ENCODE measurements at regions not wholly inside any gene's neighbourhood (a gene's known extent, or its start where the extent isn't known, plus 50 kb on each side); places are given as distances from the start of the nearest gene placed in this dataset.

- no peak for DNase-seq
Observed at GRCh38 chr2:128559533-128560515, 241.2 kb upstream of the HS6ST1 start.

GRCh38 chr2:128560718-128561117 lies 242.1 kb upstream of the HS6ST1 start:
- DNase-seq, result no peak

- no peak for DNase-seq
Observed at GRCh38 chr2:128562471-128563347, 244.0 kb upstream of the HS6ST1 start.

- DNase-seq, result no peak
Observed at GRCh38 chr2:128563348-128563687, 244.7 kb upstream of the HS6ST1 start.

DNA sequence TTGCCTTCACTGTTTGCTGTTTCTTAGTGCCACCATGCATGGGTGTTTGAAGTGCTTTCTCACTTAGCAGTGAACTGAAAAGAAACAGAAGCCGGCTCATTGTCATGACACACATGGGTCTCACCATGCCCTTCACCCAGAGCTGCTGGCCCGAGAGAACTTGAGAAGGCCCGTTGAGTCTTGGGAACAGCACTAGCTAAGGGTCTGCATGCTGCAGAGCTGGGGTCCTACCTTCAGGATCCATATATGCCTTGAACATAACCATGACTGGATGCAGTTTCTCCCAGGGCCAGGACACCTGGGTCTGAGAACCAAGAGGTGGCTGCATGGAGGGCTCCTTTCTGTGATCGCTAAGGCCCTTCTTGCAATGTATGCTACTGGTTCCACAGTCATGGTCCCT lies 245.5 kb upstream of the HS6ST1 start:
- no peak for DNase-seq

DNA sequence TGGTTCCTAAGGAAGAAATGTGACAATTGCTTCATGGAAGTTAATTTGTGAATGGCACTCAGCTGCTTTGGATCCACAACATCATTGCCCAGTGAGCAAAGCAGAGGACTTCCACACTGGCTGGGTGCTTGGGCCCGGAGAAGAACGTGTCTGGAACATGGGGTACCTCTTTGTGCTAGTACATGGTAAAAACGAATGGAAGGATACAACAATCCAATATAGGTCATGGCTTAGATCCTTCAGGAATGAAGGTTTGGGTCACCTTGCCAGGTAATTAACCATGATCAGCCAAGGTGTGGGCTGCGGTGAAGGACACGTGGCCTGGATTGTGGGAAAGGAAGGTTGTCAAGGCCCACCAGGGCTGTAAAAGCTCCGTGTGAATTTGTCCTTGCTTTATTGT lies 245.9 kb upstream of the HS6ST1 start:
- DNase-seq, result no peak

DNA sequence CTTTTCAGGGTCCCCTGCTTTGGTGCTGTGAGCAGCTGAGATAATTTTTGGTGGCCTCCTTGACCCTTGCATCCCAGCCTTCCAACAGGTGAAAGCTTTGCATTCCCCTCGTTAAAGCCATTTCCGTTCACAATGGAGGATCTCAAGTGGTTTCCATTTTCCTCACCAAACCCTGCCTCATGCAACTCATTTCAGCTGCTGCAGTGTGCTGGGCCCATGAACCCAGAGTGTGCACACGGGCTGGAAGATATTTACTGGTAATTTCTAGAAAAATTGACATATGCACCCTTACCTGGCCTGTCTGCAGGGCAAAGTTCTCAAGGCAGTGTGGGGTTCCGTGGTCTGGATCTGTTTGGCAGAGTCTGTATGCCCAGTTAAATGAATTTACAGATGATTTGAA lies 246.8 kb upstream of the HS6ST1 start:
- DNase-seq, result no peak

DNA sequence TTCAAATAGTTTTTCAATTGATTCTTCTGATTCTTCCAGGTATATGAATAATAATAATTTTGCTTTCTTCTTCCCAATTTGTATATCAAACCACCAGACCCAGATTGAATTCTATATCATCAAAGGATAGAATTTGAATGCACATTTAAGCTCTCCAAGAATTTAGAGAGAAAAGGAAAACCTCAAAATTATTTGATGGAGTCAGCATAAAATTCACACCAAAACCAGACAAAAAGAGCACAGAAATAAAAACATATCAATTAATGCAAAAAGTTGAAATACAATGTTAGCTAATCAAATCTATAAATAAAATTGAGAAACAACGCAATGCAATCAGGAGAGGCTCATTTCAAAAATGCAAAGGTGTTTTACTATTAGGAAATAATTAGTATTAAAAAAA lies 248.0 kb upstream of the HS6ST1 start:
- DNase-seq, result no peak

- DNase-seq, result no peak
Observed at GRCh38 chr2:128568106-128568505, 249.4 kb upstream of the HS6ST1 start.

- no peak for DNase-seq
Observed at GRCh38 chr2:128573116-128573515, 254.4 kb upstream of the HS6ST1 start.

DNA sequence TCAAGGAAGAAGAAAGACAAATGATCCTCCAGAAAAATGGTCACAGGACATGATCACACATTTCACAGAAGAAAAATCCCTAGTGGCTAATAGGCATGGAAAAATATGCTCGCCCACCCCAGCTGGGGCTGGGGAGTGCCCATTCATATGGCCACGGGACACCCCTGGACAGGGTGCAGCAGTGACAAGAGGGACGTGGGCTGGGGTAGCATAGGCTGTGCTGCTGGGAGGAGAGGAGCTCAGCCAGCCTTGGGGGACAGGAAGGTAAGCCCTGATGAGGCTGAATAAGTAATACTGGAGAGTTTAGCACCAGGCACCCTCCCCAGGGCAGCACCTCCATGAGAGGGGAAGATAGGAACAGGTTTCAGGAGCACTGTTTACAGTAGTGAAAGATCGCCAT lies 254.9 kb upstream of the HS6ST1 start:
- no peak for DNase-seq

DNA sequence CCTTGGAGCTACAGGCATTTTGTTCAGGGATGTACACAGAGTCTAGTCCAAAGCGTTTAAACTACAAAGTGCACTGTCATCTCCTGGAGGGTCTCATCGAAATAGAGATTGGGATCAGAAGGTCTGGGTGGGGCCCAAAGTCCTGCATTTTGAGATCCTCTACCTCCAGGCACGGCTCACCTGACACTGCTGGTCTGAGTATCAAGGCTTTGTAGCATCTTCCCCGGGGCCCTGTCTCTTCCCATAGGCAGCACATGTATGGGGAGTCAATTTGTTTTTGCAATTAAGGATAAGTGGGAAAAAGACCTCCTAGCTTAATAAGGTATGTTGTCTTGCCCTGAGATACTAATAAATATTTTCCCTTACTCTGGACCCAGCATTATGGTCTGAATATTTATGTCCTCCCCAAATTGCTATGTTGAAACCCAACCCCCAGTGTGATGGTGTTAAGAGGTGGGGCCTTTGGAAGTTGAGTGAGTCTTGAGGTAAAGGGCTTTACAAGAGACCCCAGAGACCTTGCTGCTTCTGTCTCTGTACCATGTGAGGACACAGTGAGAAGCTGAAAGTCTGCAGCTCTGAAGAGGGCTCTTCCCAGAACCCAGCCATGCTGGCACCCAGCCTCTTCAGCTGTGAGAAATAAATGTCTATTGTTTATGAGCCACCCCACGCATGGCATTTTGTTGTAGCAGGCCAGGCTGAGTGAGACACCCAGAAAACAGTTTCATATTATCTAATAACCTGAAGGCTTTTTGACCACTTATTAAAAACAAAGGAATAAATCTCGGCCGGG lies 258.7 kb upstream of the HS6ST1 start:
- no peak for DNase-seq

DNA sequence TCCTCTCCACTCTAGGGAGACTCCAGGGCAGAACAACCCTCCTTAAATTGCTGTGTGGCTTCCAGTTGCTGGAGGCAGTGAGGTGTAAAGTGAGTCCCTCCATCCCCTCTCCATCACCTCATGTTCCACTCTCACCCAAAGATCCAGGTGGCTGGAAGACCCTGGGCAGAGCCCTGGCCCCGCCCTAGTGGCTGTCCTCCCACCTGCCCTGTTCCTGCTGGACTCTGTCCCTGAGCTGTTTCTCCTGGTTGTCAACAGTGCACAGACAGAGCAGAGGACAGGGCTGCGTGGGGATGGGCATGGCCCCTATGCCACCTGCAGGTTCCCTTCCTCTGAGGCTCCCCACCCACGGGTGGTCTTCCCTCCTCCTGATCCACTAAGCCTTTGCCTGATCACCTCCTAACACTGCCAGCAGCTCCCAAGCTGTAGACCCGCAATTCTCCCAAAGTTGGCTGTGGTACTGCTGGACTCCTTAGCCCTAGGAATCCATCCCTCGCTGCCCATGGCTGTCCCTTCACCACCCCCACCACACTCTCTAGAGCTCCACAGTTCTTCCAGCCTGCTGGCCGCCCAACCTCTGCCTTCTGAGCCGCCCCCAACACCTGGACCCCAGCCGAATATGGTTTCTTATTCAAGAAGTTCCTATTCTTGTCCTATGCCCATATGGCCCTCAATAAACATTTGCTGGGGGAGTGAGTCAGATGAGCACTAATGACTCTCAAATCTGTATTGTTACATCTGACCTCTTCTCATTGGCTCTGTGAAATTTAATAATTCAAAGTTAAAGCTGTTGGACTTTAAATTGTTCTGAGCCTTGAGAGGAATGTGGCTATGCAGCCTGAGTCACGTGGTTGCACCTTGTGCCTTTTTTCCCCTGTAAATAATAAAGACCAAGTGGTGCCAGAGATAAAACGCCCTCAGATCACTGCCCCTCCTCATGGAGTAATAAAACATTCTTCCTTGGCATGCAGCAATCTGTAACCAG lies 260.0 kb upstream of the HS6ST1 start:
- DNase-seq, result no peak

GRCh38 chr2:128579825-128580224 lies 261.2 kb upstream of the HS6ST1 start:
- DNase-seq, result no peak

DNA sequence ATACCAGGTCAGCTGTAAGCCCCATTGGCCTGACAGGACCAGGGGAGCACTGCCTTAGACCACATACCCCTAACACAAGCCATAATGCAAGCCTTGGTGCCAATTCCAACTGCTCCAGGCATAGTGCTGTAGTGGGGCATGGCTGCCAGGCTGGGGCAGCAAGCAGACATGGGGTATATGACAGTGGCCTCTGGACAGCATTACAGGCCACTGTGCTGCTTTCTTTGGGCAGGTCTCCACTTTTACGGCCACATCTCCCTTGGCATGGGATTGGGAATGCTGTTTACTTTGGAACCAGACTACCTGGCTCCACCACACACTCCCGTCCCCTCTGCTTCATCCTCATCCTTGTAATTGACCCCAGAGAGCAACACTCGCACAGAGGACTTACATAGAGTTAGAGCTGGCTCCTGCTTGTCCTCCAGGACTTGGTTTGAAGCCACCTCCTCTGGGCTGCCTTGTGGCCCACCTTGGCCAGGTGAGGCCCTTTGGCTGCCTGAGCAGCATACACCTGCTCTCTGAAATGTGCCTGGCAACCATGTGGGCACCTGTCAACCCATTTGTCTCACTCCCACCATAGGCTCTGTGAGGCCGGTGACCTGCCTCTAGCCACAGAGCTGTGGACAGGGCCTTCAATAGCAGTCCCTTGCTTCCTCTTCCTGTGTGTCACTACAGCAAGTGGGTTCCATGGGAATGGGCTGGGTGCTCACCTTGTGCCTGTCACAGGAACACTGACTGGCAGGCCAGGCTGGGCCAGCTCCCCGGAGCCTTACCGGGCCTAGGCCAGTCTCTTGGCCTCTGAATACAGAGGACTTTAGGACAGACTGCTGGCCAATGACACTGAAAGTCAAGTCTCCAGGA lies 262.6 kb upstream of the HS6ST1 start:
- no peak for DNase-seq

- no peak for DNase-seq
Observed at GRCh38 chr2:128581849-128582244, 263.2 kb upstream of the HS6ST1 start.

DNA sequence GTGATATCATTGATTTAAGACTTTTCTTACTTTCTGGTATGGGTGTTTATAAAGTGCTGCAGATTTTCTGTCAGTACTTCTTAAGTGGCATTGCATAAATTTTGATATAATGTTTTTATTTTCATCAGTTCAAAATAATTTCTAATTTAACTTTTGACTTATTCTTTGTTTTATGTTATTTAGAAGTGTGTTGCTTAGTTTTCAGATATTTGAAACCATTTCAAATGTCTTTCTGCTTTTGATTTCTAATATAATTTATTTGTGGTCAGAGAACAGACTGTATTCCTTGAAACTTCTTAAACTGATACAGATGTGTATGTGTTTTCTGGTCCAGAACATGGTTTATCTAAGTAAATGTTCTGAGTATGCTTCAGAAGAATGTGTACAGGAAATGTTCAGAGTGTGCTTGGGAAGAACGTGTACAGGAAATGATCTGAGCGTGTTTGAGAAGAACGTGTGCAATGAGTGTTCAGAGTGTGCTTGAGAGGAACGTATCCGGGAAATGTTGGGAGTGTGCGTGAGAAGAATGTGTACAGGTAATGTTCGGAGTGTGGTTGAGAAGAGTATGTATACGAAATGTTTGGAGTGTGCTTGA lies 265.7 kb upstream of the HS6ST1 start:
- DNase-seq, result no peak

DNA sequence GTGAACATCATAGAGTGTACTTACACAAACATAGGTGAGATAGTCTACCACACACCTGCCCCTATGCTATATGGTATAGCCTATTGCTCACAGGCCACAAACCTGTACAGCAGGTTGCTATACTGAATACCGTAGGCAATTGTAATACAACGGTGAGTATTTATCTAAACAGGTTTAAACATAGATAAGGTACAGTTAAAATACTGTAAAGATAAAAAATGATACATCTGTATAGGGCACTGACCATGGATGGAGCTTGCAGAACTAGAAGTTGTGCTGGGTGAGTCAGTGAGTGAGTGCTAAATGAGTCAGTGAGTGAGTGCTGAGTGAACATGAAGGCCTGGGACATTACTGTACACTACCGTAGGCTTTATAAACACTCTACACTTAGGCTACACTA lies 267.0 kb upstream of the HS6ST1 start:
- no peak for DNase-seq

DNA sequence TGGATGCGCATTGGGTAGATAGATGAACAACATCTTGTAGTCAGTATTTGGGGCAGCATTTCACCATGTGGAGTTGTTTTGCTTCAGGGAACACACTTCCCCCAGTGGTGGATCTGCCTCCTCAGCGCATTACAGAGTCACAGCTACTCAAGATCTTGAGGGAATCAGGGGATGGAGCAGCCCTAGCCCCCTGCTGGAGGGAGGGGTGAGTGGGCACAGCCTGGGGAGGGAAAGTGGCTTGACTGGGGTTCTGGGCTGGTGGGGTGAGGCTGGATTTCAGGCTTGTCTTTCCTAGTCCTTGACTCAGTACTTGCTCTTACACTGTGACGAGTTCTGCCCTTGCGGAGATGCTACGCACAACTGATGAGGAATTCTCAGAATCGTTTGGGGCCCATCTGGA lies 271.0 kb upstream of the HS6ST1 start:
- DNase-seq, result no peak

DNA sequence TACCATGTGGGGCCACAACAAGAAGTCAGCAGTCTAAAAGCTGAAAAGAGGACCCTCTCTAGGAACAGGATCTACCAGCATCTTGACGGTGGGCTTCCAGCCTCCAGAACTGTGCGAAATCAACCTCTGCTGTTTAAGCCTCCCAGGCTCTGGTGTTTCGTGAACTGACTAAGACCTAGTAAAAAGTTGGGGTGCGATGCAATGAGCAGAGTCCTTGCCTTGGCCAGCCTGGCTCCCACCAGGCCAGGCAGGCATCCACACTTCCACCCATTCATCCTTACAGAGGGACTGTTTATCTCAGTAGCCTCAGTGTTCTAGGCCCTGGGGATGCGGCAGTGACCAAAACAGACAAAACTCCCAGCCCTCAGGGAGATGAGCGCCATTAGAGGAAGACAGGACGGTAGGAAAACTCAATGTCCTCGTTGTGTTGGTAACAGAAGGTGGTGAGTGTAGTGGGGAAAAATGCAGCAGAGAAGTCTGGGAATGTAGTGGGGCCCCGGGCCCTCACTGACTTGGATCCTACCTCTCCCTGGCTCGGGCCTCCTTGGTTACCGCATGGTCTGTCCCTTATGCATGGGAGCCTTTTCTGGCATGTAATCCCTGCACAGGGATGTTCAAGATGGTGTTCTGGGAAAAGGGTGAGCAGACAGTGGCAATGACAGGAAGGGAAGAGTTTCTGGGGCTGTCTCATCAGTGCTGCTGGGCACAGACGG lies 271.8 kb upstream of the HS6ST1 start:
- no peak for DNase-seq

Measured in T-helper 9 cell (primary cell).